ENCODE measurements at regions not wholly inside any gene's neighbourhood (a gene's known extent, or its start where the extent isn't known, plus 50 kb on each side); places are given as distances from the start of the nearest gene placed in this dataset.

- H3K4me3 Mint-ChIP-seq (ENCODE audit: unreplicated experiment) = no peak overlapping the region
- H3K9me3 Mint-ChIP-seq (ENCODE audit: unreplicated experiment) = no peaks in the 10 kb centered on the region
- H3K36me3 Mint-ChIP-seq (ENCODE audit: insufficient read depth, unreplicated experiment) = no peaks in the 10 kb centered on the region
- intact Hi-C loops (cut with micrococcal nuclease; ENCODE audit: unreplicated experiment) = no loop called here
- ChIA-PET POLR2A (no interaction called here), CTCF (no interaction called here)
- no peak overlapping the region for H3K27ac Mint-ChIP-seq (ENCODE audit: unreplicated experiment)
- H3K4me1 Mint-ChIP-seq (ENCODE audit: low read depth, unreplicated experiment) = no peaks in the 10 kb centered on the region
- Histone ChIP-seq H3K36me3 (ENCODE audit: control insufficient read depth, insufficient read depth, low read length) (no peaks in the 10 kb centered on the region), H3K27me3 (replicated peaks; ENCODE audit: control insufficient read depth, insufficient read depth, low read length) (no peaks in the 10 kb centered on the region), H3K4me1 (no peaks in the 10 kb centered on the region), H3K9me3 (no peaks in the 10 kb centered on the region), H3K4me3 (ENCODE audit: low read depth, low read length) (no peak overlapping the region)
- H3K27me3 Mint-ChIP-seq (ENCODE audit: insufficient read depth, unreplicated experiment) = no peaks in the 10 kb centered on the region
- DNase-seq = no peak
- TF ChIP-seq CTCF (IDR thresholded peaks at IDR 0.05; ENCODE audit: insufficient read depth in 1 of 2, low read depth in 1 of 2, low read length in 1 of 2, severe bottlenecking in 1 of 2, unreplicated experiment in 1 of 2) = no peak
- BruUV-seq (replicated peaks) = no TSS peak
These were observed 1958.6 kb downstream of the C4orf33 start for GRCh38 chr4:131054489-131055019.

- H3K4me3 Mint-ChIP-seq (ENCODE audit: unreplicated experiment) = no peak overlapping the region
- DNase-seq = no peak
- BruUV-seq (replicated peaks) = no TSS peak
- no peak for TF ChIP-seq CTCF (IDR thresholded peaks at IDR 0.05; ENCODE audit: insufficient read depth in 1 of 2, low read depth in 1 of 2, low read length in 1 of 2, severe bottlenecking in 1 of 2, unreplicated experiment in 1 of 2)
- H3K9me3 ChIP-seq = peaks cover 2% of the 10 kb centered on the region; the same call in 1 of the 2 replicates
- H3K36me3 ChIP-seq (ENCODE audit: control insufficient read depth, insufficient read depth, low read length) = no peaks in the 10 kb centered on the region
- POLR2A ChIA-PET = no interaction called here
- H3K4me1 ChIP-seq = no peaks in the 10 kb centered on the region
- H3K27me3 ChIP-seq (replicated peaks; ENCODE audit: control insufficient read depth, insufficient read depth, low read length) = no peaks in the 10 kb centered on the region
- H3K9me3 Mint-ChIP-seq (ENCODE audit: unreplicated experiment) = peaks cover 12% of the 10 kb centered on the region
- H3K4me1 Mint-ChIP-seq (ENCODE audit: low read depth, unreplicated experiment) = no peaks in the 10 kb centered on the region
- no peak overlapping the region for H3K27ac Mint-ChIP-seq (ENCODE audit: unreplicated experiment)
- no peak overlapping the region for H3K4me3 ChIP-seq (ENCODE audit: low read depth, low read length)
- intact Hi-C loops (cut with micrococcal nuclease; ENCODE audit: unreplicated experiment) = no loop called here
- CTCF ChIA-PET = no interaction called here
- no peaks in the 10 kb centered on the region for H3K27me3 Mint-ChIP-seq (ENCODE audit: insufficient read depth, unreplicated experiment)
- H3K36me3 Mint-ChIP-seq (ENCODE audit: insufficient read depth, unreplicated experiment) = no peaks in the 10 kb centered on the region
These were observed 1965.8 kb downstream of the C4orf33 start for GRCh38 chr4:131061734-131062133.

GRCh38 chr4:131063878-131064277, 1967.9 kb downstream of the C4orf33 start:
- H3K27ac Mint-ChIP-seq (ENCODE audit: unreplicated experiment) = no peak overlapping the region
- H3K9me3 Mint-ChIP-seq (ENCODE audit: unreplicated experiment) = peaks cover 12% of the 10 kb centered on the region
- no peak for DNase-seq
- BruUV-seq (replicated peaks) = no TSS peak
- Histone ChIP-seq H3K4me1 (no peaks in the 10 kb centered on the region), H3K36me3 (ENCODE audit: control insufficient read depth, insufficient read depth, low read length) (no peaks in the 10 kb centered on the region), H3K9me3 (peaks cover 2% of the 10 kb centered on the region; the same call in 1 of the 2 replicates), H3K4me3 (ENCODE audit: low read depth, low read length) (no peak overlapping the region), H3K27me3 (replicated peaks; ENCODE audit: control insufficient read depth, insufficient read depth, low read length) (no peaks in the 10 kb centered on the region)
- ChIA-PET CTCF (no interaction called here), POLR2A (no interaction called here)
- H3K4me3 Mint-ChIP-seq (ENCODE audit: unreplicated experiment) = no peak overlapping the region
- intact Hi-C loops (cut with micrococcal nuclease; ENCODE audit: unreplicated experiment) = no loop called here
- no peaks in the 10 kb centered on the region for H3K27me3 Mint-ChIP-seq (ENCODE audit: insufficient read depth, unreplicated experiment)
- H3K4me1 Mint-ChIP-seq (ENCODE audit: low read depth, unreplicated experiment) = no peaks in the 10 kb centered on the region
- no peaks in the 10 kb centered on the region for H3K36me3 Mint-ChIP-seq (ENCODE audit: insufficient read depth, unreplicated experiment)
- TF ChIP-seq CTCF (IDR thresholded peaks at IDR 0.05; ENCODE audit: insufficient read depth in 1 of 2, low read depth in 1 of 2, low read length in 1 of 2, severe bottlenecking in 1 of 2, unreplicated experiment in 1 of 2) = no peak

Measured in Caco-2 (cell line).